Suprapubic skin (tissue), 4 donors: ENCODE measurements at regions not wholly inside any gene's neighbourhood (a gene's known extent, or its start where the extent isn't known, plus 50 kb on each side); places are given as distances from the start of the nearest gene placed in this dataset.

Experiments used
- DNase-seq, 2 donors: peaks; one replicate each; pipeline ENCODE4 v3.0.0-alpha.2; 2019; ENCODE audit warnings: low spot score in 2 of 2
- H3K27ac ChIP-seq: fragments of 200-600 bp; sonication (generic); one replicate; pipeline ENCODE4 v1.5.1; 2019
- H3K27me3 ChIP-seq: fragments of 200-600 bp; sonication (generic); one replicate; pipeline ENCODE4 v1.5.1; 2019
- H3K36me3 ChIP-seq: fragments of 200-600 bp; sonication (generic); one replicate; pipeline ENCODE4 v1.5.1; 2019
- H3K4me1 ChIP-seq: fragments of 200-600 bp; sonication (generic); one replicate; pipeline ENCODE4 v1.5.1; 2019
- H3K4me3 ChIP-seq: fragments of 200-600 bp; sonication (generic); one replicate; pipeline ENCODE4 v1.5.1; 2019; ENCODE audit warnings: mild to moderate bottlenecking
- H3K9me3 ChIP-seq: fragments of 200-600 bp; sonication (generic); one replicate; pipeline ENCODE4 v1.5.1; 2019
- CTCF ChIP-seq, 2 donors: fragments of 200-600 bp in 1 of 2; fragments of 450-650 bp in 1 of 2; sonication (generic) in 1 of 2; IDR thresholded peaks; one replicate each; pipeline ENCODE4 v1.5.1; 2016 to 2019; ENCODE audit warnings: antibody characterized with exemption in 2 of 2, mild to moderate bottlenecking in 1 of 2, moderate library complexity in 1 of 2
- EP300 ChIP-seq: sonication (generic); formaldehyde crosslinking; IDR thresholded peaks from one replicate; pipeline ENCODE4 v1.6.1; 2017; ENCODE audit warnings: antibody characterized with exemption
- POLR2A ChIP-seq, 2 donors: fragments of 450-650 bp; IDR thresholded peaks; one replicate each; pipeline ENCODE4 v1.6.1; 2017; ENCODE audit warnings: antibody characterized with exemption in 2 of 2, mild to moderate bottlenecking in 2 of 2, moderate library complexity in 2 of 2
- POLR2AphosphoS5 ChIP-seq, 3 donors: sonication (generic); formaldehyde crosslinking; IDR thresholded peaks; one replicate each; pipeline ENCODE4 v1.6.1; 2017; ENCODE audit warnings: antibody characterized with exemption in 3 of 3
- whole genome bisulfite sequencing: methylation state at CpG from one replicate; pipeline ENCODE4 v1.1.5; 2018; 5-methylcytosine and 5-hydroxymethylcytosine counted together

GRCh38 chr2:67516899-67517530 is 119.9 kb downstream of the ETAA1 start:
- Histone ChIP-seq H3K9me3 (no peaks in the 10 kb centered on the region), H3K27me3 (no peaks in the 10 kb centered on the region), H3K27ac (no peak overlapping the region), H3K4me1 (peaks cover 14% of the 10 kb centered on the region), H3K4me3 (no peak overlapping the region), H3K36me3 (no peaks in the 10 kb centered on the region)
- 27% methylated on average over 2 of the region's 2 CpGs for WGBS
- DNase-seq, result no peak
- no peak for TF ChIP-seq POLR2A (IDR thresholded peaks at IDR 0.05)
- no peak for TF ChIP-seq CTCF (IDR thresholded peaks at IDR 0.05)
- no peak for TF ChIP-seq POLR2AphosphoS5 (IDR thresholded peaks at IDR 0.05)
- no peak for TF ChIP-seq EP300

- Histone ChIP-seq H3K9me3 (no peaks in the 10 kb centered on the region), H3K4me3 (no peak overlapping the region), H3K36me3 (no peaks in the 10 kb centered on the region), H3K27me3 (no peaks in the 10 kb centered on the region), H3K4me1 (no peaks in the 10 kb centered on the region), H3K27ac (no peak overlapping the region)
- TF ChIP-seq CTCF (IDR thresholded peaks at IDR 0.05), result no peak
- no peak for TF ChIP-seq EP300
- TF ChIP-seq POLR2A (IDR thresholded peaks at IDR 0.05), result no peak
- TF ChIP-seq POLR2AphosphoS5 (IDR thresholded peaks at IDR 0.05), result no peak
- 89% methylated on average over 1 of the region's 1 CpG for WGBS
- no peak for DNase-seq
Measured at GRCh38 chr2:67522148-67522547, 125.0 kb downstream of the ETAA1 start.

GRCh38 chr2:67524213-67524612 is 127.1 kb downstream of the ETAA1 start:
- no peaks in the 10 kb centered on the region for H3K27me3 ChIP-seq
- no peaks in the 10 kb centered on the region for H3K36me3 ChIP-seq
- H3K9me3 ChIP-seq, result no peaks in the 10 kb centered on the region
- H3K27ac ChIP-seq, result no peak overlapping the region
- TF ChIP-seq EP300, result no peak
- TF ChIP-seq POLR2A (IDR thresholded peaks at IDR 0.05), result no peak
- no peak for TF ChIP-seq POLR2AphosphoS5 (IDR thresholded peaks at IDR 0.05)
- TF ChIP-seq CTCF (IDR thresholded peaks at IDR 0.05), result no peak
- WGBS, result 67% methylated on average over 2 of the region's 2 CpGs
- DNase-seq, result no peak
- H3K4me1 ChIP-seq, result no peaks in the 10 kb centered on the region
- no peak overlapping the region for H3K4me3 ChIP-seq

GRCh38 chr2:67524777-67525176 is 127.6 kb downstream of the ETAA1 start:
- no peaks in the 10 kb centered on the region for H3K4me1 ChIP-seq

GRCh38 chr2:67526283-67526682 is 129.2 kb downstream of the ETAA1 start:
- Histone ChIP-seq H3K9me3 (no peaks in the 10 kb centered on the region), H3K36me3 (no peaks in the 10 kb centered on the region), H3K27ac (no peak overlapping the region), H3K4me3 (no peak overlapping the region), H3K4me1 (no peaks in the 10 kb centered on the region), H3K27me3 (no peaks in the 10 kb centered on the region)
- DNase-seq, result no peak
- TF ChIP-seq POLR2A (IDR thresholded peaks at IDR 0.05), result no peak
- no peak for TF ChIP-seq EP300
- TF ChIP-seq CTCF (IDR thresholded peaks at IDR 0.05), result no peak
- no peak for TF ChIP-seq POLR2AphosphoS5 (IDR thresholded peaks at IDR 0.05)
- 17% methylated on average over 4 of the region's 4 CpGs for WGBS

More at GRCh38 chr2:67524777-67525176, 127.6 kb downstream of the ETAA1 start:
- no peaks in the 10 kb centered on the region for H3K27me3 ChIP-seq
- no peaks in the 10 kb centered on the region for H3K36me3 ChIP-seq
- TF ChIP-seq EP300, result no peak
- TF ChIP-seq POLR2AphosphoS5 (IDR thresholded peaks at IDR 0.05), result no peak
- no peak for TF ChIP-seq POLR2A (IDR thresholded peaks at IDR 0.05)
- no peak for TF ChIP-seq CTCF (IDR thresholded peaks at IDR 0.05)
- H3K27ac ChIP-seq, result no peak overlapping the region
- no peak for DNase-seq
- H3K4me3 ChIP-seq, result no peak overlapping the region
- no peaks in the 10 kb centered on the region for H3K9me3 ChIP-seq
